GM10266 (cell line): ENCODE measurements at regions not wholly inside any gene's neighbourhood (a gene's known extent, or its start where the extent isn't known, plus 50 kb on each side); places are given as distances from the start of the nearest gene placed in this dataset.

Source experiments
- DNase-seq: peaks from one replicate; pipeline ENCODE4 v3.0.0; 2012; ENCODE audit errors: extremely low spot score
- TF ChIP-seq, protein P1 (sequence below): IDR thresholded peaks from 2 replicates; pipeline ENCODE4 v1.5.1; 2012; ENCODE audit warnings: mild to moderate bottlenecking, low read depth; ENCODE audit not compliant: control insufficient read depth, insufficient read depth; ENCODE audit errors: missing control alignments

DNA sequence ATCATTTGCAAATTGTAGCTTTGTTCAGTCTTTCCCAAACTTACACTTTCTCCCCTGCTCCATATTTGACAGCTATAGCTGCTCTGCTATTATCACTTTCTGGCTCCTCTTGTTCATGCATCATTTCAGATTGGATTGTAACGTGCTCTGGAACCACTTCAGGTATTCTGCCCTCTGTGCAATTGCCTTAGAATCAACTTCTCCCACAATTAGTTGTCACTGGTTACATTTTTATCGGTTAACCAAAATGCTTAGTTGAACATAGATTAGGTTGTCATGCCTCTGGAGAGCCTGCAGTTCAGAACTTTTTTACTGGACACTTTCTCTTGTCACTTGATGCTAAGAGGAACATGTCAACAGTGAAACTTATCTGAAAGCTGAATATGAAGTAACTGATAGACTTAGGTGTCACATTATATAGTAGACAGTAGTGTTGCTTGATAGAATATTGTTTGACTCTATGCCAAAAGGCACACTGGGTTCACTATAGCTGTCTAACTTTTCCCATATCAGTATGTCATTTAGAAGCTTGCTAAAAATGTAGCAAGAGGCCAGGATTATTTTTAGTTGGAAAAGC is 127.7 kb upstream of the PTPRK start:
- DNase-seq, result no peak
- TF ChIP-seq, protein P1, sequence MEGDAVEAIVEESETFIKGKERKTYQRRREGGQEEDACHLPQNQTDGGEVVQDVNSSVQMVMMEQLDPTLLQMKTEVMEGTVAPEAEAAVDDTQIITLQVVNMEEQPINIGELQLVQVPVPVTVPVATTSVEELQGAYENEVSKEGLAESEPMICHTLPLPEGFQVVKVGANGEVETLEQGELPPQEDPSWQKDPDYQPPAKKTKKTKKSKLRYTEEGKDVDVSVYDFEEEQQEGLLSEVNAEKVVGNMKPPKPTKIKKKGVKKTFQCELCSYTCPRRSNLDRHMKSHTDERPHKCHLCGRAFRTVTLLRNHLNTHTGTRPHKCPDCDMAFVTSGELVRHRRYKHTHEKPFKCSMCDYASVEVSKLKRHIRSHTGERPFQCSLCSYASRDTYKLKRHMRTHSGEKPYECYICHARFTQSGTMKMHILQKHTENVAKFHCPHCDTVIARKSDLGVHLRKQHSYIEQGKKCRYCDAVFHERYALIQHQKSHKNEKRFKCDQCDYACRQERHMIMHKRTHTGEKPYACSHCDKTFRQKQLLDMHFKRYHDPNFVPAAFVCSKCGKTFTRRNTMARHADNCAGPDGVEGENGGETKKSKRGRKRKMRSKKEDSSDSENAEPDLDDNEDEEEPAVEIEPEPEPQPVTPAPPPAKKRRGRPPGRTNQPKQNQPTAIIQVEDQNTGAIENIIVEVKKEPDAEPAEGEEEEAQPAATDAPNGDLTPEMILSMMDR, result no peak

DNA sequence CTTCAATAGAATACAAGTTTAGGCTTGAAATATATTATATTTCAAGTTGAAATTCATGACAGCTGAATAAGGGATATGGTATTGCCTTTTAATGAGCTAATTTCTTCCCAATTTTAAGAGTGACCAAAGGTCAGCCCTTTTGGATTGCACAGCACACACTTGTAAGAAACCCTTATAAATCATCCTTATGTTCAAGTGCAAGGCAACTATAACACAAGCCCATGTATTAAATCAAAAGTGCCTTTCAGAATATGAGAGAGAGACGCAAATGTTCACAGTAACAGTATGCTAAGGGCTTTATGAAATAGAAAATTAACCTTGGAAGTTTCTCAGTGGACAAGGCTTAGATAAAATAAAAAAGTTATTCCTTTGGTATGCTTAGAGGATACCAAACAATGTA is 121.7 kb upstream of the PTPRK start:
- TF ChIP-seq, protein P1, result no peak
- no peak for DNase-seq

GRCh38 chr6:128641703-128642102 is 121.3 kb upstream of the PTPRK start:
- TF ChIP-seq, protein P1, result no peak
- no peak for DNase-seq

- DNase-seq, result no peak
- TF ChIP-seq, protein P1, result no peak
These were observed 118.4 kb upstream of the PTPRK start for GRCh38 chr6:128638817-128639216.

DNA sequence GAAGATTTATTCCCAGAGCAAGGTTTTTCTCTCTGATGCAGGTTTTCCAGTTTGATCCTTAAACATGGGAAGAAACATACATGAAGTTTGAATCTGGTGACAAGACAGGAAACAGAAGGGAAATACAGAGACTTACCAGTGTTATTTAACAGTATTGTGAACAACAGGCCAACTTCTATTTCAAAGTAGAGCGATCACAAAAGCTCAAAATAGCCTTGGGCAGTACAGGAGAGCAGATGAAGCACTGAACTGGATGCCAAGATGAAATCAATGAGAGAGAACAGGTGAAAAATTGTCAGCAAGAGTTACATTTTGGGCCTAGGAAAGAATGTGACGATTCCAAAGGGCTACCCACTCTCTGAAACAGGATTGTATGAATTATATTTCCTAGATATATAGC is 114.8 kb upstream of the PTPRK start:
- TF ChIP-seq, protein P1, result no peak
- no peak for DNase-seq

DNA sequence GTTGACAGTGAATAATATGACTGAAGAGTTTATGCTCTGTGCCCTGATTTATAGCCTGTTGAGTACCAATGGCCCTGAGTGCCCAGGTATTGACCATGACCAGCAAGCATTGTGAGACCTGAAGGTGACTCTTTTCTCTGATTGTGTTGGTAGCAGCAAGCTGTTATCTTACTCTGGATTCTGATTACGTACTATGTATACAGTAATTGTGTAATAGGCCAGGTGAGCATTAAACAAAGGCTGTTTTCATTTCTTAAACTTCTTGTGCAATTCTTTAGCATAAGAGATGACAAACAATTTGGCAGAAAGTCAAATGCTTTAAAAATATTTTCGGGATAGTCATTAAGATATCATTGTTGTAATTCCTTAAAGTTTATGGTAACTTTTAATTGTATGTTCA is 111.7 kb upstream of the PTPRK start:
- TF ChIP-seq, protein P1, result no peak
- DNase-seq, result no peak

- TF ChIP-seq, protein P1, result no peak
- no peak for DNase-seq
These were observed 110.6 kb upstream of the PTPRK start for GRCh38 chr6:128631031-128631430.
